OCI-LY7 (cell line): ENCODE measurements at regions not wholly inside any gene's neighbourhood (a gene's known extent, or its start where the extent isn't known, plus 50 kb on each side); places are given as distances from the start of the nearest gene placed in this dataset.

Source experiments
- BruUV-seq: library from RNA; stranded (reverse); fragments of 400-500 nt; replicated peaks from 2 replicates; lab custom pipeline; 2021; lab: Mats Ljungman, UMichigan
- CTCF ChIA-PET: fragments of 300-600 bp; sonication (Branson Sonifier 250); formaldehyde crosslinking; loops from one replicate; lab custom pipeline; 2022; ENCODE audit warnings: antibody characterized with exemption; ENCODE audit not compliant: unreplicated experiment; lab: Charles Lee
- POLR2A ChIA-PET: fragments of 300-600 bp; sonication (Branson Sonifier 250); formaldehyde crosslinking; loops from one replicate; lab custom pipeline; 2022; ENCODE audit warnings: antibody characterized with exemption; lab: Charles Lee
- DNase-seq: peaks from one replicate; pipeline ENCODE4 v3.0.0-alpha.2; 2015; ENCODE audit warnings: low spot score
- H2AFZ ChIP-seq: fragments of 200-600 bp; sonication (generic), shearing (Covaris generic); 2 replicates; pipeline ENCODE4 v1.6.1; 2014; ENCODE audit warnings: mild to moderate bottlenecking, antibody characterized with exemption, low read length, moderate library complexity
- H3K27ac ChIP-seq: fragments of 200-600 bp; sonication (generic); 2 replicates; pipeline ENCODE4 v1.5.1; 2014; ENCODE audit warnings: mixed run types, low read depth, mild to moderate bottlenecking, moderate library complexity, low read length, inconsistent platforms; ENCODE audit not compliant: poor library complexity, severe bottlenecking
- H3K36me3 ChIP-seq: fragments of 200-600 bp; sonication (generic); 2 replicates; pipeline ENCODE4 v1.6.1; 2014; ENCODE audit warnings: mild to moderate bottlenecking, antibody characterized with exemption, low read length, moderate library complexity, mixed read lengths; ENCODE audit not compliant: insufficient read depth
- H3K4me1 ChIP-seq: fragments of 200-600 bp; sonication (generic); 2 replicates; pipeline ENCODE4 v1.5.1; 2014; ENCODE audit warnings: mild to moderate bottlenecking, low read length; ENCODE audit not compliant: insufficient read depth, poor library complexity, severe bottlenecking
- H3K4me2 ChIP-seq: fragments of 200-600 bp; sonication (generic); 2 replicates; pipeline ENCODE4 v1.6.1; 2014; ENCODE audit warnings: mild to moderate bottlenecking, low read length
- H3K4me3 ChIP-seq: fragments of 200-600 bp; sonication (generic); 2 replicates; pipeline ENCODE4 v1.5.1; 2014; ENCODE audit warnings: mild to moderate bottlenecking, low read depth, low read length; ENCODE audit not compliant: poor library complexity, severe bottlenecking
- H3K79me2 ChIP-seq: fragments of 200-600 bp; sonication (generic); 2 replicates; pipeline ENCODE4 v1.6.1; 2016; ENCODE audit warnings: low read depth, mild to moderate bottlenecking, low read length, moderate library complexity, mixed read lengths; ENCODE audit not compliant: insufficient read depth
- H3K9me2 ChIP-seq: fragments of 200-600 bp; sonication (generic); 2 replicates; pipeline ENCODE4 v1.6.1; 2016; ENCODE audit warnings: mild to moderate bottlenecking, low read length, mixed read lengths; ENCODE audit not compliant: insufficient read depth
- H3K9me3 ChIP-seq: fragments of 200-600 bp; sonication (generic); 2 replicates; pipeline ENCODE4 v1.6.1; 2014; ENCODE audit warnings: mild to moderate bottlenecking, mixed run types, low read length, mixed read lengths
- H4K20me1 ChIP-seq: fragments of 200-600 bp; sonication (generic); 2 replicates; pipeline ENCODE4 v1.6.1; 2014; ENCODE audit warnings: mild to moderate bottlenecking, antibody characterized with exemption, low read length, moderate library complexity, mixed read lengths; ENCODE audit not compliant: insufficient read depth
- EZH2phosphoT487 ChIP-seq: fragments of 200-600 bp; sonication (generic); IDR thresholded peaks from 2 replicates; pipeline ENCODE4 v1.6.1; 2018; ENCODE audit warnings: low read depth, borderline replicate concordance, mild to moderate bottlenecking, mixed run types, antibody characterized with exemption, low read length, moderate library complexity, mixed read lengths
- intact Hi-C: fragments of 100-400 bp; cut with micrococcal nuclease; formaldehyde crosslinking; loops from one replicate; pipeline ENCODE4 v1.10.0; 2022; ENCODE audit not compliant: unreplicated experiment
- TF ChIP-seq, protein P1 (sequence below): fragments of 200-600 bp; sonication (generic); conservative IDR thresholded peaks from 2 replicates; pipeline ENCODE4 v1.5.1; 2014; ENCODE audit warnings: mild to moderate bottlenecking, antibody characterized with exemption, low read length, moderate library complexity, mixed read lengths

DNA sequence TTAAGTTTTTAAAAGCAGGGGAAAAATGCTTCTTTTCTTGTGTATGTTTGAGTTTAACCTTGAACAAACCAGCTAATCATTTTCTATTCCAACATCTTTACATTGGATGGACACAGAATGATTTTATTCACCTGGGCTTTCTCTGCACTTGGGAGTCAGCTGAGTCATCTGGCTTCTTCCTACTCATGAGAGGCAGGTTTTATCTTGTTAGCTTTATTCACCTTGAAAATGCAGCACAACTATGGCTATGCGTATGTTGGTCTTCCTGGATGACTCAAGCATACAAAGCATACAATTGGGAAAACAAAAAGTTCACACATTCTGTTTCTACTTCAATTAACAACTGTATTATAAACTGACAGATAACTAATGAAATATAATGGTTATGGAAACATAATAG, 737.7 kb downstream of the FRK start:
- POLR2A ChIA-PET, result no interaction called here
- intact Hi-C loops, result no loop called here
- H2AFZ ChIP-seq, result no peak overlapping the region
- no peaks in the 10 kb centered on the region for H3K4me1 ChIP-seq
- CTCF ChIA-PET, result no interaction called here
- no peaks in the 10 kb centered on the region for H3K9me3 ChIP-seq
- H3K79me2 ChIP-seq, result no peaks in the 10 kb centered on the region
- no TSS peak for BruUV-seq
- H3K4me2 ChIP-seq, result no peak overlapping the region
- no peak for DNase-seq
- H4K20me1 ChIP-seq, result no peaks in the 10 kb centered on the region
- TF ChIP-seq, protein P1, sequence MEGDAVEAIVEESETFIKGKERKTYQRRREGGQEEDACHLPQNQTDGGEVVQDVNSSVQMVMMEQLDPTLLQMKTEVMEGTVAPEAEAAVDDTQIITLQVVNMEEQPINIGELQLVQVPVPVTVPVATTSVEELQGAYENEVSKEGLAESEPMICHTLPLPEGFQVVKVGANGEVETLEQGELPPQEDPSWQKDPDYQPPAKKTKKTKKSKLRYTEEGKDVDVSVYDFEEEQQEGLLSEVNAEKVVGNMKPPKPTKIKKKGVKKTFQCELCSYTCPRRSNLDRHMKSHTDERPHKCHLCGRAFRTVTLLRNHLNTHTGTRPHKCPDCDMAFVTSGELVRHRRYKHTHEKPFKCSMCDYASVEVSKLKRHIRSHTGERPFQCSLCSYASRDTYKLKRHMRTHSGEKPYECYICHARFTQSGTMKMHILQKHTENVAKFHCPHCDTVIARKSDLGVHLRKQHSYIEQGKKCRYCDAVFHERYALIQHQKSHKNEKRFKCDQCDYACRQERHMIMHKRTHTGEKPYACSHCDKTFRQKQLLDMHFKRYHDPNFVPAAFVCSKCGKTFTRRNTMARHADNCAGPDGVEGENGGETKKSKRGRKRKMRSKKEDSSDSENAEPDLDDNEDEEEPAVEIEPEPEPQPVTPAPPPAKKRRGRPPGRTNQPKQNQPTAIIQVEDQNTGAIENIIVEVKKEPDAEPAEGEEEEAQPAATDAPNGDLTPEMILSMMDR, result no peak
- TF ChIP-seq EZH2phosphoT487, result no peak
- H3K36me3 ChIP-seq, result no peaks in the 10 kb centered on the region
- no peak overlapping the region for H3K4me3 ChIP-seq
- H3K9me2 ChIP-seq, result no peaks in the 10 kb centered on the region
- no peak overlapping the region for H3K27ac ChIP-seq

DNA sequence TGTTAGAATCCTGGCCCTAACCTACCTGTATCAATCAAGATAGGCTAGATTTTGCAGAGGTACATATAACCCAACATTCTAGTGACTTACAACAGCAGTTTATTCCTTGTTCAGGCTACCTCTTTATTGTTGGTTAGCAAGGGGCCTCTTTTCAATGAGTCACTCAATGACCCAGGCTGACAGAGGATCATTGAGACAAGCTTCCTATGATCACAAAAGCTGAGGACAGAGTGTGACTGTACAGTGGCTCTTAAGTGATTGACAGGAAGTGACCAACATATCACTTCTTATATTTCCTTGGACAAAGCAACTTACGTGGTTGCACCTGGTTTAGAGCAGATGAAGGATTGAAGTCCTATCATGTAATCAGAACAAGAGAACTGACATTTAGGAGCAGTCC, 740.9 kb downstream of the FRK start:
- DNase-seq, result no peak
- TF ChIP-seq EZH2phosphoT487, result no peak
- TF ChIP-seq, protein P1, result no peak
- H3K9me3 ChIP-seq, result no peaks in the 10 kb centered on the region
- intact Hi-C loops, result no loop called here
- ChIA-PET CTCF (no interaction called here), POLR2A (no interaction called here)
- H3K79me2 ChIP-seq, result no peaks in the 10 kb centered on the region
- H3K4me1 ChIP-seq, result no peaks in the 10 kb centered on the region
- H3K4me3 ChIP-seq, result no peak overlapping the region
- H2AFZ ChIP-seq, result no peak overlapping the region
- no peaks in the 10 kb centered on the region for H4K20me1 ChIP-seq
- H3K4me2 ChIP-seq, result no peak overlapping the region
- no peaks in the 10 kb centered on the region for H3K9me2 ChIP-seq
- no TSS peak for BruUV-seq
- H3K27ac ChIP-seq, result no peak overlapping the region
- no peaks in the 10 kb centered on the region for H3K36me3 ChIP-seq

DNA sequence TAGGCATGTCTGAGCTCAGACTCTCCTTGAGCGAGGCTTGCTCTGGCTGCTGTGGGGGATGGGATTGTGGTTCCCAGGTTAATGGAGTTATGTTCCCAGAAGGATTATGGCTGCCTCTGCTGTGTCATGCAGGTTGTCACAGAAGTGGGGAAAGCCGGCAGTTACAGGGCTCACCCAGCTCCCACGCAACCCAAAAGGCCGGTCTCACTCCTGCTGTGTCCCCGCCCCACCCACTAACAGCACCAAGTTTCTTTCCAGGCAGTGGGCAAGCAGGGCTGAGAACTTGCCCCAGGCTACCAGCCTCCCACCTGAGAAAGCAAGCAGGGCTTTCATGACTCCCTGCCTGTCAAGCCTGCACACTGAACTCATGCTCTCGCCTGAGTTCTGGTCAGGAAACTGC, 750.5 kb downstream of the FRK start:
- CTCF ChIA-PET, result no interaction called here
- H3K4me2 ChIP-seq, result no peak overlapping the region
- BruUV-seq, result no TSS peak
- no peak overlapping the region for H3K4me3 ChIP-seq
- no peaks in the 10 kb centered on the region for H3K9me3 ChIP-seq
- no peak overlapping the region for H3K27ac ChIP-seq
- H3K36me3 ChIP-seq, result no peaks in the 10 kb centered on the region
- H3K4me1 ChIP-seq, result no peaks in the 10 kb centered on the region
- H3K9me2 ChIP-seq, result no peaks in the 10 kb centered on the region
- H2AFZ ChIP-seq, result no peak overlapping the region
- DNase-seq, result no peak
- TF ChIP-seq EZH2phosphoT487, result no peak
- TF ChIP-seq, protein P1, result no peak
- POLR2A ChIA-PET, result no interaction called here
- H4K20me1 ChIP-seq, result no peaks in the 10 kb centered on the region
- no peaks in the 10 kb centered on the region for H3K79me2 ChIP-seq
- intact Hi-C loops, result no loop called here
